ENCODE measurements at regions not wholly inside any gene's neighbourhood (a gene's known extent, or its start where the extent isn't known, plus 50 kb on each side); places are given as distances from the start of the nearest gene placed in this dataset.

DNA sequence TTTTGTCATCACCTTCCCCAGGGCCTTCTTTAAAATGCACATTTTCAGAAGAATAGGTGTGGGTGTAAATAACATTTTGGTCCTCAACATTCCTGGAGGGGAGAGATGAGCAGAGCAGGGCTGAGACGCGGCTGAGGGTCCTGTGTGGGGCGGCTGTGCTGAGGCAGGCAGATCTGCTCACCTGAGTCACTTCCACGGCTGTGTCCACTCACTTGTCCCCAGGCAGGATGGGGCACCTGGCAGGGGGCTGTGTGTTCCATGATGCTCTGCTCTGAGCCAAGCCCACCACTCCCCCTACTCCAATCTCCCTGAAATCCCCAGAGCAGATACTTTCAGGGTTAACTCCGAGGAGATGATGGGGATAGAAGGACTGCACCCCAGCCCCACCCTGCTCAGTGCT, 93.8 kb downstream of the GLRX3 start:
- no peak for DNase-seq

- no peak for DNase-seq
These were observed 94.4 kb downstream of the GLRX3 start for GRCh38 chr10:130230611-130231010.

DNA sequence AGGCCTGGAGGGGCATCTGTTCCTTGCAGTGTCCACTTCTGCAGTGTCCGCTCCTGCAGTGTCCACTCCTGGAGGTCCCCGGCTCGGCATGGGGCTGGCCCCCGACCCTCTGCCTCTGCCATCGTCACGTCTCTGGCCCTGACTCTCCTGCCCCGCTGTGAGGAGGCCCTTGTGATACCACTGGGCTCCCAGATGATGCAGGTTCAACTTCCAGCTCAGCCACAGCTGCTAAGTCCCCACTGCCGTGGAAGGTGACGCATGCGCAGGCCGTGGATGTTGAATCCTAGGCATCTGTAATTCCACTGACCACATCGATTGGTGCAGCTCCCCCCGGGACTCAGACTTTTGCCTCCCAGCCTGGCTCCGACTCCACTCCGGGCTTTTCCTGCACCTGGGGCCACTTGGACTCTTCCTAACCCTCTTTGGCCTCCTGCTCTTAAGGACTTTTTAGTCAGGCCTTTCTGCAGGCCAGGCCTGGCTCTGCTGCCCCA, 95.1 kb downstream of the GLRX3 start:
- DNase-seq: no peak

GRCh38 chr10:130232166-130233034, 96.2 kb downstream of the GLRX3 start:
- no peak for DNase-seq

DNA sequence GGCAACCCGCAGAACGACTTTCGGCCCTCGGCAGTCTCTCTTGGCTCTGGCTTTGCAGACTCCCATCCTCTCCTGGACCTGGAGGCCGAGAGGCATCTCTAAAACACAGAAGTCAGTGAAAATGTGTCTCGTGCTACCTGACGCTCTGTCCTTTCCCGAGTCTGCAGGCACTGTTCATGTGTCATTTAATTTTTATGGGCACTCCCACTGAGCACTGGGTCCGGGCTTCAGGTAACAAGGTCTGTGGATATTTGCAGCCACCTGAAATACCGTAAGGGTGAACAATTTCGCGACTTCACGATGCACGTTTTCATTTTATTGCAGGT, 96.8 kb downstream of the GLRX3 start:
- no peak for DNase-seq

GRCh38 chr10:130233426-130233825, 97.2 kb downstream of the GLRX3 start:
- no peak for DNase-seq

GRCh38 chr10:130234171-130234965, 98.2 kb downstream of the GLRX3 start:
- DNase-seq: no peak

GRCh38 chr10:130236711-130237110, 100.5 kb downstream of the GLRX3 start:
- DNase-seq: no peak

DNA sequence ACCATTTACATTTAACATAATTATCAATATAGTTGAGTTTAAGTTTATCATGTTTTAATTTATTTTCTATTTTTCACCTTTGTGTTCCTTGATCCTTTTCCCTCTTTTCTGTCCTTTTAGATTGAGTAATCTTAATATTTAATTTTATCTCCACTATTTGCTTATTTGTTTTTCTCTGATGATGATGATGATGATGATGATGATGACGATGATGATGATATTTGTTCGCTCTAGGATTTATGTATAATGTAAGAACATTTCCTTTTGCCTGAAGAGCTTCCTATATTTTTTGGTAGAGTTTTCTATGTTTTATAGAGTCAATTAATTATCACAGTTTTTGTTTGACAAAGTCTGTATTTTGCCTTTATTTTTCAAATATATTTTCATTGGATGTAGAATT, 104.2 kb downstream of the GLRX3 start:
- DNase-seq: no peak

DNA sequence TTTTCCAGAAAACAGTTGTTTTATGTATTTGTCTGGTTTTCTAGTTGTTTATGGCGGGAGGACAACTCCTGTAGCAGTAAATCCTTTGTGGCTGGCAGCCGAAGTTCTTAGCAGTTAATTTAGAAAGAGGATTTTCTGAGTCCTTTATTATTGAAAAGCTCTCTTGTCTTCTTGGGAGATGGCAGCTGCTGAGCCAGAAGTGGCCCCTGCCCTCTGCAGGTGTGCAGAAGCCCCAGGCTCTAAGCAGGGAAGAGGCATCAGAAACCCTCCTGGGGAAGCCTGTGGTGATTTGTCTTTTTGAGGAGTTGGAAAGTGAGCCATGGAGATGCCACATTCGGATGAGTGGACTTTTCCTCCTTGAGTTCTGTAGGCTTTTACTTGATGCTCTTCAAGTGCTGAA, 106.3 kb downstream of the GLRX3 start:
- DNase-seq: peak; percentile 11

GRCh38 chr10:130243015-130243414, 106.8 kb downstream of the GLRX3 start:
- no peak for DNase-seq

DNA sequence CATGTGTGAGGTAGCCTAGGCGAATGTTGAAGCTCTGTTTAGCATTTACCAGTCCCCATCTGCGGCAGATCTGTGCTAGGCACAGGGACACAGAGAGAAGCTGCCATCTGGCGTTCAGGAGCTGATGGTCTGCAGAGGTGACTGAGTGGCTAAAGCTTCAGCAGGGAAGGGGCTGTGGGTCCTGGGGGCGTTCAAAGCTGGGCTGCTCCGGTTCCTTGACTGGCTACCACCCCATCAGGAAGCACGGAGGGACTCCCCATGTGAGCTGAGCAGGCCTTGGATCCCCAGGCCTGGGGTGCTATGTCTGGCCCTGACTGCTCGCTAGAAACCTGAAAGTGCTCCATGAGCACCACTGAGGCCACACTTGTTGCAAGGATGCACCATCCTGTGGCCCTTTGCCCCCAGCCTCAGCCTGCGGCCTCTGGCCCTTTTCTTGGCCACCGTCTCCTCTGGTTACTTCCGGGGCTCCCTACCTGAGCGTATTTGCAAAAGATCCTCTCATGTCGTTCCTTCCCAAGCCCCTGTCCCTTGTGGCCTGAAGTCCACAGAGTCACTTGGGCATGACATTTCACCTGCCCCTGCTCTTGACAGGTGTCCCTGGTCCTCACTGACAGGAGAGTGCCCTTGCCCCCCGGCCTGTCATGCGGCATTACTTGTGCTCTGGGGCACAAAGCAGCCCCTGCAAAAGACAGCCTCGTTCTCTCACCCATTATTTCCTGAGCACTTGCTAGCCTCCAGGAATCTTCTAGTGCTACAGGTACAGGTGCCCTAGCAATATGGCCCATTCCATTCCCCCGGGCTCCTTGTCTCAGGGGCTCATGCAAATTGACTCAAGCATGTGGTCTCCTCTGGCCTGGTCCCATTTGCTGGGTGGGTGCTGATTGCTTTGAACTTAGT, 108.1 kb downstream of the GLRX3 start:
- DNase-seq: no peak

GRCh38 chr10:130244928-130245495, 108.8 kb downstream of the GLRX3 start:
- no peak for DNase-seq

- DNase-seq: no peak
These were observed 109.9 kb downstream of the GLRX3 start for GRCh38 chr10:130246113-130246512.

- DNase-seq: no peak
These were observed 113.9 kb downstream of the GLRX3 start for GRCh38 chr10:130250127-130250526.

GRCh38 chr10:130251766-130252165, 115.6 kb downstream of the GLRX3 start:
- no peak for DNase-seq

DNA sequence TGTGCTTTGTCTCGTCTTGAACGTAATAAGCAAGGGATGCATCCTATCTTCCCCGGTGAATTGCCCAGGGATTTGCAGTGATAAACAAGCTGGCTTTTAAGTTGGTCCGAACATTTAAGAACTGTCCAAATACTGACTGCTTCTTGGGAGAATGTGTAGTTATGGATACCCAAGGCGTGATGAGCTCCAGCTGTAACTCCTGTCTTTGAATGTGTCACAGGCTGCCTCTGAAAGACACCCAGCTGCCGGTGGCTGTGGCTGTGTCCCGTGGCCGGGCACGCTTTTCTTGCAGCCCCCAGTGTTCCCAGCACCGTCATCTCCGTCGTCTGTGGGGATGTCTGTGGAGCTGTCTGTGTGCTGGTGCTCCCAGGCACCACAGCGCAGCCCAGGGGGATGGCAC, 118.1 kb downstream of the GLRX3 start:
- DNase-seq: peak; percentile 40

DNA sequence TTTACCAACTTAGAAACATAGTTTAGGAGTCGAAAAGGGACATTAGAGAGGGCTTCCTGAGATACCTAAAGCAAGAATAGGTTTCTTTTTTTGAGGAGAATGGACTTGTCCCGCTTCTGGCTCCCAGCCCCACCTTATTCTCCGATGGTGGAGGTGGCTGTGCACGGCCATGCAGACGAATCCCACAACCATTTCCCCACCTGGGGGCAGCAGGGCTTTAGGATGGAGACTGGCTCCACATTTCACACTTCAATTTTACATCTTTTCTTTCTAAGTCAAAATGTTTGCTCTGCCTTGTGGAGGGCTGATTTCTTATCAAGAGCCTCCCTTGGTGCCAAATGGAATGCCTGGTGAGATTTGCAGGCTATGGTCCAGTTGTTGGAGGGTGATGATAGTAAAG, 118.5 kb downstream of the GLRX3 start:
- DNase-seq: no peak

GRCh38 chr10:130255777-130256176, 119.6 kb downstream of the GLRX3 start:
- DNase-seq: no peak

DNA sequence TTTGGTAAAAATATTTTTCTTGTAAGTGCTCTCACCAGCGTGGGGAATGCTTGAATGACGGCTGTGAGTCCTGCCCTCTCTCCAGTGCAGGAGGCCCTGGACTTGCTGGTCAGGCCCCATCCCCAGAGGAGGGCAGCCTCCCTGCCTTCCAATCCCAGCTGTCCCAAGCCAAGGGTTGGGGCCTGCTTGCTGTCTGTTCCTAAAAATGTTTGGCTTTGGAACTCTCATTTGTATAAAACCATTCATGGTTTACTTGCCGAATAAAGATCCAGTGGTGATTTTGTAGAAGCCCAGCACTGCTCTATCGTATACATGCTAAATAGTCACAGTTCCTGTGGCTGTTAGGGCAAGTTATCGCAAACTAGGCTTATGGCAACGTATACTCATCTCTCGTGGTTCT, 121.7 kb downstream of the GLRX3 start:
- no peak for DNase-seq

DNA sequence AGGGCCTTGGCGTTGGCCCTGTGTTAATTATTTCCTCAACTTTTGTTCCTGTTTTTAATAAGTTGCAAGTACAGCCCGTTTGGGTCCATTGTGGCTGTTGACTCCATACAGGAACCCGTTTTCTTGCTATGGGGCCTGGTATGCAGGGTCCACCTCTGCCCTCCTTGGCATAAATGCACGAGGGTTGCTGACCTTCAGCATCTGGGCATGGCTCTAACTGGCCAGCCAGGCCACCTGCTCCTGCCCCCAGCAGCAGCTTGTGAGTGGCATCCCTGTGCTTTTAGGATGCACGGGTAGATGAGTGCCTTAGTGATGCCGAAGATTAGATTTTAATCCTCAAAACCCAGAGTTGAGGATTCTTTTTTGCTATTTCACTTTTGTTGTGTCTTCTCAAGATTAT, 123.2 kb downstream of the GLRX3 start:
- no peak for DNase-seq

- DNase-seq: no peak
These were observed 125.1 kb downstream of the GLRX3 start for GRCh38 chr10:130261306-130261705.
